Lower leg skin (tissue), 4 donors: ENCODE measurements at regions not wholly inside any gene's neighbourhood (a gene's known extent, or its start where the extent isn't known, plus 50 kb on each side); places are given as distances from the start of the nearest gene placed in this dataset.

Source experiments
- DNase-seq, 2 donors: peaks; one replicate each; pipeline ENCODE4 v3.0.0-alpha.2; 2019; ENCODE audit warnings: low spot score in 2 of 2
- H3K4me3 ChIP-seq: fragments of 200-600 bp; sonication (generic); 2 replicates; pipeline ENCODE4 v1.5.1; 2017; ENCODE audit warnings: mild to moderate bottlenecking, low read depth; ENCODE audit not compliant: poor library complexity, severe bottlenecking
- CTCF ChIP-seq, 3 donors: fragments of 450-650 bp; IDR thresholded peaks; one replicate each; pipeline ENCODE4 v1.5.1; 2016; ENCODE audit warnings: antibody characterized with exemption in 3 of 3, mild to moderate bottlenecking in 3 of 3, moderate library complexity in 2 of 3
- POLR2A ChIP-seq, 2 donors: fragments of 450-650 bp; IDR thresholded peaks; one replicate each; pipeline ENCODE4 v1.6.1; 2016 to 2017; ENCODE audit warnings: antibody characterized with exemption in 2 of 2, mild to moderate bottlenecking in 1 of 2, moderate library complexity in 1 of 2
- WGBS, 2 donors: methylation state at CpG; one replicate each; pipeline ENCODE4 v1.1.5; 2018; 5-methylcytosine and 5-hydroxymethylcytosine counted together
- intact Hi-C: fragments of 100-400 bp; cut with DNase I; formaldehyde crosslinking; loops from one replicate; pipeline ENCODE4 v1.15.0; 2023; ENCODE audit warnings: low total_unique reads

- H3K4me3 ChIP-seq: no peak overlapping the region
- no peak for DNase-seq
- TF ChIP-seq POLR2A (IDR thresholded peaks at IDR 0.05): no peak
- TF ChIP-seq CTCF (IDR thresholded peaks at IDR 0.05): no peak
- intact Hi-C loops: no loop called here
- 7 to 19% methylated on average over 2 of the region's 2 CpGs for WGBS, 2 donors
Observed at GRCh38 chr4:114334884-114335330, 263.7 kb upstream of the UGT8 start.

- DNase-seq: no peak
- TF ChIP-seq POLR2A (IDR thresholded peaks at IDR 0.05) (no peak), CTCF (IDR thresholded peaks at IDR 0.05) (no peak)
- intact Hi-C loops: no loop called here
- no peak overlapping the region for H3K4me3 ChIP-seq
Observed at GRCh38 chr4:114335339-114335738, 263.3 kb upstream of the UGT8 start.

- DNase-seq: no peak
- intact Hi-C loops: no loop called here
- TF ChIP-seq CTCF (IDR thresholded peaks at IDR 0.05) (no peak), POLR2A (IDR thresholded peaks at IDR 0.05) (no peak)
- no peak overlapping the region for H3K4me3 ChIP-seq
Observed at GRCh38 chr4:114343015-114343414, 255.6 kb upstream of the UGT8 start.

- intact Hi-C loops: no loop called here
Observed at GRCh38 chr4:114349543-114350175, 248.9 kb upstream of the UGT8 start.

GRCh38 chr4:114358901-114359300, 239.7 kb upstream of the UGT8 start:
- no peak for TF ChIP-seq POLR2A (IDR thresholded peaks at IDR 0.05)
- TF ChIP-seq CTCF (IDR thresholded peaks at IDR 0.05): no peak
- no peak overlapping the region for H3K4me3 ChIP-seq
- intact Hi-C loops: no loop called here
- DNase-seq: no peak

More at GRCh38 chr4:114349543-114350175, 248.9 kb upstream of the UGT8 start:
- no peak for TF ChIP-seq CTCF (IDR thresholded peaks at IDR 0.05)
- no peak for TF ChIP-seq POLR2A (IDR thresholded peaks at IDR 0.05)
- WGBS, 2 donors: 71 to 76% methylated on average over 2 of the region's 2 CpGs
- DNase-seq: no peak
- no peak overlapping the region for H3K4me3 ChIP-seq

- H3K4me3 ChIP-seq: no peak overlapping the region
- intact Hi-C loops: no loop called here
- WGBS, 2 donors: 36 to 40% methylated on average over 3 of the region's 3 CpGs
- TF ChIP-seq CTCF (IDR thresholded peaks at IDR 0.05) (no peak), POLR2A (IDR thresholded peaks at IDR 0.05) (no peak)
- no peak for DNase-seq
Observed at GRCh38 chr4:114361249-114361648, 237.4 kb upstream of the UGT8 start.
